ENCODE measurements at regions not wholly inside any gene's neighbourhood (a gene's known extent, or its start where the extent isn't known, plus 50 kb on each side); places are given as distances from the start of the nearest gene placed in this dataset.
"Not testable (repeated sequence)": the region's sequence is repeated elsewhere in the genome, so short reads cannot be mapped to it uniquely, and the experiment has no call there.

DNA sequence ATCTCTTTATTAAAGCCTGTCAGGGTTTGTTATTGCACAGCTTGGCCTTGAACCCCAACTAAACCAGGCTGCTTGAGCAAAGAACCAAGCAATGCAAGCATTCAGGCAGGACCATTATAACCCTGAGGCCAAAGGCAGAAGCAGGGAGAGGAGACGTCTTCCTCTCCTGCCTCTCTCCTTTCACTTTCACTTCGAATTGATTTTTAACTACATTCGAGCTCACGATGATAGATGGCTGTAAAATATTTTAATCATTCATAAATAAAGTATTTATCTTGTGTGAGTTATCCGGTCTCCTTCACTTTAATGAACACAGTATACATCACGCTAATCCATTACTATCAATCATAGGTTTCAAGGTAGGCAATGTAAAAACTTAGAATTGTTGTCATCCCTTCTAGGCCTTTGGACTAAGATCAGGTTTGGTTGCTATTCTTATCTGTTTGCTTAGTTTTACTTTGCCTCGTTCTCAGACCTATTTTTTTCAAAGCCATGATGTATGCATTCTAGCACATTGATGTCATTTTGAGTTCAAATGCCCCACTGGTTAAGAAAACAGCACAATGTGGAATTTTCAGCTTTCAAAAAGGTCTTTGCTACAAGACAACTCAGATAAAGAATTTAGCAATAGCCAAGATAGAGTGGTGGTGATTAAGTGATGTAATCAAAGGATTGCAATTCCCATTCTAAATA is 480.2 kb upstream of the RUNX1 start:
- no peak for DNase-seq

DNA sequence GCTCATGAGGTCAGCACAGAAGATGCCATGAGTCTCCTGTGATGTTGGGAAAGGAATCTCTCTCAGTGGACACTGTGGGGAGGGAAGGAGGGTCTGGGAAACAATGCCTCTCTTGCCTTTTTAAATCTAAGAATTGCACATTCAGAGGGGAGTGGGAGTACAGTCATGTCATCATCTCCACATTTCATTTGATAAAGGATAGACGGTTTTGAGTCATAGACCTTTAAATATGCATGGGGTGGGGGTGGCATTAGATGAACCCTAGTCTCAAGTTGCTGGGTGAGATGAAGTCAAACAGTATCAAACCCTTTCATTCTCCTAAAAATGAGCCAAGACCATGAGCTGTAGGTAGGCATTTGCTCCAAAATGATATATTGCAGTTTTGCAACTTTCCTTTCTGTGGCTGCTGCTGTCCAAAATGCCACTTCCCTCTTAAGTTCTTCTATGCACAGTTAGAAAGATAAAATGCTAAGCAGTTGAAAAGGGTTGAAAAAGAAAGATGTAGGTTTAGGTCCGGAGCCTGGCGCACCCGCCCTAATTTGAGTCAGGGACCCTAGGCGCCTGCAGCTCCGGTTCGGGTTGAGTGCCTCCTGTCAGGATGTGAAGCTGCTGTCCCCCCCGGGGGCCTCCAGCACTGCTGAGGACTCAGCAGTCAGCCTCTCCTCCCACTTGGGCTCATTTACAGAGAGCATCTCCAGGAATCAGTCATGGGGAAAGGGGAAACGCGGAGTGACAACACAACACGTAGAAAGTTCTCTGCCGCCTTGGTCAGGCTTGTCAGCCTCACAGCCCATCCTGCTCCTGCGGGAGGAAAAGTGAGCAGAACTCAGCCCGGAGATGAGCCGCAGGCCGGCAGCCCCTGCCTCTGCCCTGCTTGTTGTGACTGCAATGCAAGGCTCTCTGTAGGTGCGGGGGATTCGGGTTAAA is 479.3 kb upstream of the RUNX1 start:
- DNase-seq, result no peak

- no peak for DNase-seq
These were observed 478.3 kb upstream of the RUNX1 start for GRCh38 chr21:35527358-35527757.

- no peak for DNase-seq
These were observed 476.3 kb upstream of the RUNX1 start for GRCh38 chr21:35525443-35525842.

DNA sequence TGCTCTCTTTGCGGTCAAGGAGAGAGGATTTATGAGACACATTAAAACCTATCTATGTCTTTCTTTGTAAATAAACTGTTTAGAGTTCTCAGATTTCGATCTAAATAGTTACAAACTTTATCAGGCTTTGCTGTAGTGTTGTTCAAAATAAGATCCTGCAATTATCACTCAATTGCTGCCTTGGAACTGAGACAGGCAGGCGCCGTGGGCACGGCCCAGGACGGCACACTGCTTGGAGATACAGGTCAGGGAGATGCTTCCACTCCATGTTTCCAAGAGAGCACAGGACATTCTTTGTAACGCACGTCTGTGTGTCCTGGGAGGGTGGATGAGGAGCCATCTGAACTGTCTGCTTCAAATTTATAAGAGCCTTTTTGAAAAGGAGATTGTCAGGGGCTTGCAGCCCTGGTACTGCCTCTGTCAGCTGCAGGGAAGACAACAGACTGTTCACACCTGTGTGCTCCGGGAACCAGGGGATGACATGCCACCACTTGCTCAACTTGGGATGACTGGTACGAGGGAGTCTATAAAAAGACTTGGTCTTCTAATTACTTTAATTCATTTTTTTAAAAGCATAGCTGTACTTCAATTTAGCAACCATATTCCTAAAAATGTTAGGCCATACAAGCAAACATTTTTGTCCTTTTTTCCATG is 472.9 kb upstream of the RUNX1 start:
- no peak for DNase-seq

DNA sequence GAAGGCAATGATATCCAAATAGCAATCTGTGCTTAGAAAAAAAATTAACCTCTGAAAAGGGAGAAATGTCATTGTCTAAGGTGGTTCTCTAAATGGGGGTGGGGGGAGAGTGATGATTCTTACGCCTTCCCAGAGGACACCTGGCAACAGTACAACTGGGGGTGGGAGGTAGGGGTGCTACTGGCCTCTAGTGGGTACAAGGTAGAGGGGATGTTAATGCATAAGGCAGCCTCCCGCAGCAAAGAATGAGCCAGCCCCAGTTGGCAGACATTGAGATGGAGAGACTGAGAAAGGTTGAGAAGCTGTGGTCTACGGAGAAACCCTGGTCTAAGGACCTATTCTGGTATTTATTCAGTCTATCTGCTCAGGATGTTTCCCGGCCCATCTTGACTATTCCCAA is 472.2 kb upstream of the RUNX1 start:
- DNase-seq, result no peak

DNA sequence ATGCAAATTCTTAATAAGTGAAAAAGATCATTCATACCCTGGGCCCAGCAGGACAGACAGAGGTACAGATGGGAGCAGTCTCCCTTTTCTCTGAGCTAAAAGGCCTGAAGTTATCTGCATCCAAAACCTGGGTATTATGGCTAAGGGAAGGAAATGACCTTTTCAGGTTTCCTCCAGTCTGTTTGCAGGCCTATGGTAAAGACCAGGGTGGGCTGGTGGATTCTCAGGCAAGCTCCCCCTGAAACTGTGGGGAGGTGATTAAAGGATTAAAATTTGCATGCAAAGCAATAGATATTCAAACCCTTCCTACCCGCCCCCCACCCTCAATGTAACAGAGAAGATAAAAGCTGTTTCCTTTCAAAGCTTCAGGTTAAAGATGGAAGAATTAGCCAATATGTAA is 471.8 kb upstream of the RUNX1 start:
- no peak for DNase-seq

GRCh38 chr21:35520302-35520701 is 471.2 kb upstream of the RUNX1 start:
- no peak for DNase-seq

DNA sequence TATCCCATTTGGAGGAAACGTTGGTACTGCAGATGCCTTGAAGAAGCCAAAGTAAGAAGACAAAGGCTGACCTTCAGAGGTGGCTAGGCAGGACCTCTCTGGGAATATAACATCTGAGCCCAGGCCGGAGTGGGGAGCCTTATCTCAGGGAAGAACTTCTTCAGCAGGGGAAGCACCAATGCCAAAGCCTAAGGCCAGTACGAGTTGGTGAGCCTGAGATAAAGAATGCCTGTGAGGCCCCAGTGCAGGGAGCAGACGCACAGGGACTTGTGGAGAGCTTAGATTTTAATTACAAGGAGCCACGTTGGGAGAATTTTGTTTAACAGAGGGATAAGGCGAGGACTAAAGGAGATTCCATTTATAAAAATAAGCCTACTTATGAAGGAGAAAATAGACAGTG is 468.8 kb upstream of the RUNX1 start:
- no peak for DNase-seq

DNA sequence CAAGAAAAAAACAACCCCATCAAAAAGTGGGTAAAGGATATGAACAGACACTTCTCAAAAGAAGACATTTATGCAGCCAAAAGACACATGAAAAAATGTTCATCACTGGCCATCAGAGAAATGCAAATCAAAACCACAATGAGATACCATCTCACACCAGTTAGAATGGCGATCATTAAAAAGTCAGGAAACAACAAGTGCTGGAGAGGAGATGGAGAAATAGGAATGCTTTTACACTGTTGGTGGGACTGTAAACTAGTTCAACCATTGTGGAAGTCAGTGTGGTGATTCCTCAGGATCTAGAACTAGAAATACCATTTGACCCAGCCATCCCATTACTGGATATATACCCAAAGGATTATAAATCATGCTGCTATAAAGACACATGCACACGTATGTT is 467.2 kb upstream of the RUNX1 start:
- DNase-seq, result not testable (repeated sequence)

DNA sequence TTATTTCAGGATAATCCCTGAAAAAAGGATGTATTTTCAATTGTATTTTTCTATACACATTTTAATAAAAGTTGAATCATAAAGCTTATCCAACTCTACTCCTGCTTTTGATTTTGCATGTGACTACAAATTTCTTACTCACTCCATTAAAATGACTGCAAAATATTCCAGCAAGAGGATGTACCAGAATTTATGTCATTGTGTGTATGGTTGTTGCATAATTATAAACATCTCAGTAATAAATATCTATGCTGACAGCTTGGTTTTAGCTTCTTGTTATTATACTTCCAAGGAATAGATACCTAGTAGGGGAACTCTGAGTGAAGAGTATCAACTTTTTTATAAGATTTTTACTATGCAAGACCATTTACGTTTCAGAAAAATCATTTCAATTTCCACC is 463.2 kb upstream of the RUNX1 start:
- DNase-seq, result no peak

- DNase-seq, result no peak
These were observed 462.6 kb upstream of the RUNX1 start for GRCh38 chr21:35511696-35512162.

GRCh38 chr21:35510957-35511695 is 462.0 kb upstream of the RUNX1 start:
- no peak for DNase-seq

DNA sequence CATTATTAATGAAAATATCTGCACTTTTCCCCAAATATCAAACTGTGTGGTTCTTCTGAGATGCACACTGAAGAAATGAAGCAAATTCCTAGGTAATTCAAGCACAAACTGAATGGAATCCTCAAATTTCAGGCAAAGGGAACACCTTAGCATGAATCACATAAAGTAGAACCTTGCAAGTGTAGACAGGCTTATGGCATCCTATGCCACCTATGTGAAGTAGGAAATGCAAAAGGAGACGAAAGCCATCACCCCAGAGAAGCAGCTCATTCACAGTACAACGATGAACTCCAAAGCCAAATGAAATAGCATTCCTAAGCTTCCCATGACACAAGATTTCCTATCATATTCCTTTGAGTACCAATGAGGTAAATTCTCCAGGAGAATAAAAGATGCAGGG is 461.2 kb upstream of the RUNX1 start:
- DNase-seq, result no peak

DNA sequence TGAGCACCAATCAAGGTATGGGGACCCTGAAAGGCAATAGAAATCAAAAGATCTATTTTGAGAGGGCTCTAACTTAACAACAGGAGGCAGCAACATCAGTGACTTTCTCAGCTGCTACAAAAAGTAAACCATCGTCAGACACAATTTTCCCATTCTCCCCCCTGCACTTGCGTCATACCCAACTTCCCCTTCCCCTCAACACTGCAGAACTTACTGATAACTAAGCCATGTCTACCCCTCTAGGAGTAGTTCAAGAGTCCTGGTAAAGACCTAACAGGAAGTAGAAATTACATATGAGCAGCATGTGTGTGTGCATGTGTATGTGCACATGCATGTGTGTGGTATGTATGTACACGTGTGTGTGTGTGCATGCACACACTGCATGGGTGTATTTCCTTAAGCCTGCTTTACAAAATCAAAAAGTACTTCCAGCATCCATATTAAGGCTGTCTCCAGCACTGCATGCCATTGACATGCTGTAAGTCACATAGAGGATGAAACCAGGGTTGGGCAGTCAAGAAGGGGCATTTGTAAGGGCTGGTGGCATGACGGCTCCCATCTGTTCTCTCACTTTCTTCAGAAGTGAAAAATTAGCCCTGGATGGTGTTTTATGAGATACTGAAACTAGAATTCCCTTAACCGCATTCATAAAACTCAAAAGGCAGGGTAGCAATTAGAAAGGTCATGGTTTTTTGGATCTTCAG is 460.1 kb upstream of the RUNX1 start:
- no peak for DNase-seq

GRCh38 chr21:35508139-35508888 is 459.2 kb upstream of the RUNX1 start:
- no peak for DNase-seq

DNA sequence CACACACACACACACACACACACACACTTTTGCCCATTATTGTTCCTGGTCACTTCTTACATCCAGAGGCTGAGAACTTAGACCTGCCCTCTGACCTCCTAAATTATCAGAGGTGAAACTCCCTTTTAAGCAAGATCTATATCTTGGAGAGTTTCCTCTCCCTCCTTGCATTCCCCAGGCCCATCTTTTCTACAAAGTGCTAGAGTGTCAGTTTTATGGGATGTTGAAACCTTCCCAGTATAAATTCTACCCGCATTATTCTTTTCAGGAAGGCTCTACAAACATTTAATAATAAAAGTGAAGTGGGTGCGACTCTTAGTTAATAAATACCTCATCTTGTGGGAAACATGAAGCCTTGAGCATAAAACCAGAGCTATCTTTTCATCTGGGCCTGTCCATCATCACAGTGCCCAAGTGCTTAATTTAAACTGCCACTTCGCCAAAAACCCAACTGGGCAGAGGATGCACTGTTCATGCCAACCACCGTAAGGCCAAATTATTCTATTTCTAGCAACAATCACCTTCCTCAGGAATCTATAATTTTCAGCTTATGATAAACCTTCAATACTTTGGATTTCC is 458.2 kb upstream of the RUNX1 start:
- no peak for DNase-seq

DNA sequence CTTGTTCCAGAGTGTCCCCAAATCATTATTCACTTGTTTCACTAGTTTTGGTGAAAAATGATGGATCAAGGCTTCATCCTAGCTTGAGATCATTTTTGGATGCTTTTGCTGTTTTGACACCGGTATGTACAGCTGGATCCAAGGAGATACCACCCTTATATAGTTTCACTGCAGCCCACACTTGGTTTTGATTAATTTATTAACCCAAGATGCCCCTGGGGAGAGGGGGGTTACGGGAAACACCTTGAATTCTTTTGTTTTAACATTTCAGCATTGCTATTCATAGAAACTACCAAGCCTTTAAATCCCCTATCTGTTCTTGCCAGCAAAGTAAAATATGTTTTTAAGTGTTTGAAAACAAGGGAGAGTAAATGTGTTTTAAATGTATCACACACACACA is 457.7 kb upstream of the RUNX1 start:
- no peak for DNase-seq

- DNase-seq, result no peak
These were observed 457.2 kb upstream of the RUNX1 start for GRCh38 chr21:35506352-35506751.

- DNase-seq, result no peak
These were observed 455.9 kb upstream of the RUNX1 start for GRCh38 chr21:35504951-35505466.
